Right renal pelvis (tissue), 4 donors: ENCODE measurements at regions not wholly inside any gene's neighbourhood (a gene's known extent, or its start where the extent isn't known, plus 50 kb on each side); places are given as distances from the start of the nearest gene placed in this dataset.
A peak's percentile ranks its signal among the peaks of the same experiment; 100 is the strongest.
"Not testable (repeated sequence)": the region's sequence is repeated elsewhere in the genome, so short reads cannot be mapped to it uniquely, and the experiment has no call there.

ENCODE experiments used
- DNase-seq, 4 donors: peaks; one replicate each; pipeline ENCODE4 v3.0.0-alpha.2; 2013; ENCODE audit warnings: low read depth in 4 of 4, low spot score in 3 of 4, missing footprints in 1 of 4

DNA sequence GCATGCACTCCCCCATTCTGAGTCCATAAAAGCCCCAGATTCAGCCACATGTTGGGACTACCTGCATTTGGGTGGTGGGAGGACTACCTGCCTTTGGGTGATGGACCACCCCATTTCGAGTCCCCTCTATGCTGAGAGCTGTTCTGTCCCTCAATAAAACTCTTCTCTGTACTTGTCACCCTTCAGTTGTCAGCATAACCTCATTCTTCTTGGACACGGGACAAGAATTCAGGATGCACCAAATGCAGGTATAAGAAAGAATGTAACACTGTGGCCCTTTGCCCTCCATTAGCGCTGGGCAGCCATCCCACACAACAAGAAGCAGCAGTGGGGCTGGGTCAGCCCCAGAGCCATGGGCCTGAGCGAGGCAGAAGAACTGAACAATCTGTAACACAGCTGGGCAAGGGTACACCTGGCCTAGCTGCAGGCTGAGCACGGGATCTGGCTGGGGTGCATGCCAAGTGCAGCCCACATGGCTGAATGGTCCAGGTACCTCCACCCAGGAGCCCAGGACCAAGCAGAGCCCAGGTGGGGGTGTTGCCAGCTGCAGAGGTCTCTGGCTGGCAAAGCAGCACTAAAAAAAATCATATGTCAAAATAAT is 1344.3 kb upstream of the LRRTM3 start:
- no peak for DNase-seq

DNA sequence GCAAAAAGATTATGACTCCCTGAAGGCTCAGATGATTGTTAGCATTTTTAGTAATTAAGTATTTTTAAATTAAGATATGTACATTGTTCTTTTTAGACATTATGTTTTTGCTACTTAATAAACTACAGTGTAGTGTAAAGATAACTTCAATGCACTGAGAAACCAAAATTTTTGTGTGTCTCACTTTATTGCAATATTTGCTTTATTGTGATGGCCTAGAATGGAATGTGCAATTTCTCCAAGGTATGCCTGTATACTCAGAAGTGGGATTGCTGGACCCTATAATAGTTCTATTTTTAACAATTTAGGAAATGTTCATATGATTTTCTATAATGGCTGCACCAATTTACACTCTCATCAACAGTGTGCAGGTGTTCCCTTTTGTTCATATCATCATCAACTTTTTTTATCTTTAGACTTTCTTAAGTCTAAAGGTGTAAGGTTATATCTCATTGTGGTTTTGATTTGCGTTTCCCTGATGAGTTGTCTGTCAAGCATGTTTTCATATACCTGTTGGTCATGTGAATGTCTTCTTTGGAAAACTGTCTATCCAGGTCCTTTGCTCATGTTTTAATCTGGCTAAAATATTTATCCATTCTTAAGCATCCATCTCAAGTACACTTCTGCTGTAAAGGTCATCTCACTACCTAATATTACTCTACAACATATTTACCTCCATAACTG is 1323.5 kb upstream of the LRRTM3 start:
- DNase-seq: no peak

DNA sequence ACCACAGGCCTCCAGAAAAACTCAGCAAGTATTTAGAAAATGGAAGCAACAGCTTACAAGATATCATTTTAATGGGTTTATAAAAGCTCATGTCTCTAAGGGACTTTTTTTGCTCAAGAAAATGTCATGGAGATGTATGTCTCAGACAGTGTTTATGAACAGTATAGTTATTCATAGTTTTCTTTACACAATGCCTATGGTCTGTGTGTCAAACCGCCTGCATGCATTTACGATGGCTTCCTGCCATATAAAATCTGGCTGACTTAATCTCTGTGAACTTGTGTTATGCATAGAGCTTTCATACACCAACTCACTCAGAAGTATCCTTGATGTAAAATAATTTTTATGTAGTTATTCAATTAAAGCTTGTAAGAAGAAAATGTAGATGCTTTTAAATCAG is 1314.2 kb upstream of the LRRTM3 start:
- DNase-seq: peak in 1 of 4 donors; percentile 15

DNA sequence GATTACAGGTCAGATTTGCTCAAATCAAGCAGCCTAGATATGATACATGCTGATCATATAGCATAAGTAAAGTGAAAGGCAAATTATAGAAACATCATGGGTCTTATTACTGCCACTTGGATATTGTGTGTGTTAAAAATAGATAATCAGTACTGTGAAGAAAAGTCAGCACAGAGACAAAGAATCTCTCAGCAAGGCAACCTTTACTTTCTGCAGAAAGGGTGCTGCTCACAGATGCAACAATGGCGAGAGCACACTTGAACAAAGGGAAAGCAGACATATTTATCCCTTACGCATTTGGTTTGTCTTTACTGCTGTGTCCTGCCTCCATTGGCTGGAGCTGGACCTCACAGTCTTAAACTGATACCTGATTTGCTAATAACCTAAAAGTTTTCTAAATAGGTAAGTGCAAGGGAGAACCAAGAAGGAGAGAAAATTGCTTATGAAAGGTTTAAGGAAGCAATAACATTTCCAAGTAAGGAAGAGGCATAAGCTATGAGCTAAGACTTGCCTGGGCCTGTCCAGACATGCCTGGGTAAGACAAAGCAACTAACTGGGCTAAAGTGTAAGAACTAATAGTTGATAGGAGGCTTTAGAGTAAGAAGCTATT is 1310.8 kb upstream of the LRRTM3 start:
- DNase-seq: no peak

DNA sequence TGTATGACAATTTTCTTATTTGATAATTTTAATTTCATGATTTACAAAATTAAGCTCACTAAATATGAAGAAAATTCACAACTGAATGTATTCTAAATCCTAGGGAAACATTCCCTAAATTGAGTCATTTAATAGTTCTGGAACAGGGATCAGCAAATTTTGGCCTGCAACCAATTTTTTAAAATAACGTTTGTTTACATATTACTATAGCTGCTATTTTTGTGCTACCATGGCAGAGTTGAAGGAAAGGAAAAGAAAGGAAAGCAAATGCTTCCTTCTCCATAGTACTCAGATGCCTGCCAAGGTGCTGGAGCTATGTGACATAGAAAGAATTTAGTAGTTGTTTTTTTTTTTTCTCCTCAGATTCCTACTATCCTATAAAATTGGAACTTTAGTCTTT is 1307.7 kb upstream of the LRRTM3 start:
- no peak for DNase-seq

DNA sequence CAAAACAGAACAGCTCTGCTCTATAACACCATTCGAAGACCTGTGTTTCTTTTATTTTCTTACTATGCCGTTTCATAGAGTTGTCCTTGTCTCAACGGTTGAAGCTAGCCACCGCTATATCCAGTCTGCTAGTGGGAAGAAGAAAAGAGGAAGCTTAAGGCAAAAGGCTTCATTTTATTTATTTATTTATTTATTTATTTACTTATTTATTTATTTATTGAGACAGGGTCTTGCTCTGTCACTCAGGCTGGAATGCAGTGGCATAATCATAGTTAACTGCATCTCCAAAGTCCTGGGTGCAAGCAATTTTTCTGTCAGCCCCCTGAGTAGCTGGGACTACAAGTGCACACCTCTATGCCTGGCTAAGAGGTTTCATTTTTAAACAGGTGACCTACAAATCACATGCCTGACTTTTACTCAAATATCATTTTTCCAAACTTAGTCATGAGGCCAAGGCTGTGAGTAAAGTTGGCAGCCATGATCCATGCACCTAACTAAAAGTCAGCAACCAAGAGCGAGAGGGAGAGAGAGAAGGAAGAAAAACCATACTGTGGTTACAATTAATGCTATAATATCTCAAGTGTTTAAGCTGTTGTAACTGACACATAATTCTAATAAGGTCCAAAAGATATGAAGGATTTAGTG is 1305.3 kb upstream of the LRRTM3 start:
- no peak for DNase-seq

DNA sequence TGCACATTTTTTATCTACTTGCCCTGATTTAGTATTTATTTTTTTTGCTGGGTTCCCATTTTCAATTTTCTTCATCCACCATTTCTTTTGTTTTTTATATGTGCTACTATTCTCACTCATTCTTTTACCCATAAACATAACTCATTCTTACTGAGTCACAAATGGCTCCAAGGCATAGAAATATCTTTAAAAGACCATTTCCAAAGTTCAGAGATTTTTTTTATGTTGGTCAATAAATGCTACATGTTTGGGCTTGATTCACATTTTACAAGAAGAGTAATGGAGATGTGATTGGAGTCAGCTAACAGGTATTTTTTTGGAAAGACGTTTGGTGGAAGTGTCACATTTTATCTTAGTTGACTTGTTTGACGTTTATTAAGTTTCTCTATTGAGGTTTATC is 1303.2 kb upstream of the LRRTM3 start:
- DNase-seq: no peak

DNA sequence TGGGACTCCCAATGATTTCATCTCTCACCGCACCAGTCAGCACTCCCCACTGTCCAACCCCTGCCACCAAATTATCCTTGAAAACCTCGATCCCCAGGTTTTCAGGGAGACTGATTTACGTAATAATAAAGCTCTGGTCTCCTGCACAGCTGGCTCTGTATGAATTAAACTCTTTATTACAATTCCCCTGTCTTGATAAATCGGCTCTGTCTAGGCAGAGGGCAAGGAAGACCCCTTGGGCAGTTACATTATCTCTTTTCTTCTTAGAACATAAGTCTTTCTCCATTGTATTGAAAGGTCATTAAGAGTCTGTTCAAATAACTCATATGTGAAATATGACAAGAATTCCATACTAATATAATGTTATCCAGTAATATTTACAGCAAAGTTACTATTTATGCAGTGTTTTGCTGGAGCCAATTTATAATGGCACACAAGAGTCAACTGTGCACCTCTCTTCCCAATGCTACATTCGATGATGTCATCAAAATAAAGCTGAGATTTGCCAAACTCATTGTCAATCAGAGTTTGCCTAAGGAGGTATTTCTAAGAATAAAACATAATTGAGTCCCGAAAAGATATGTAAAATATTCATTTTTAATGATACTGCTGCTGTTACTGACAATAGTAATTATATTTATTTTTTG is 1297.2 kb upstream of the LRRTM3 start:
- DNase-seq: no peak

DNA sequence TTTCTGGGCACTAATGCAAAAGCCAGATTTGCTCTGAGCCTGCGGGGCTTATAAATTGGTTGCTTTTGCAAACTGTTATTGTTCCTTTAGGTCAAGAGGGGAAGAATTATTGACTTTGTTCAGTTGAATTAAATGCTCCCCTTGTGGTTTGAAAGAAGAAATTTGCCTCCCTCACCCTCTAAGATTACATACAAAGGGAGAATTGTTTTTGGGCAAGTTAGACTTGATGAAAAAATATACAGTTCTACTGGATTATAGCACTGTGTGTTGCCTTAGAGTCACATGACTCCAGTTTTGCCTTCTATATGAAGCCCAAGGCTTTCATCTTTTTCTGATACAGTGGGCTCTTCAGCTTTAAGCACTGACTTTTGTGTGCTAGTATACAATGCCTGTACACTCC is 1265.8 kb upstream of the LRRTM3 start:
- DNase-seq: no peak

DNA sequence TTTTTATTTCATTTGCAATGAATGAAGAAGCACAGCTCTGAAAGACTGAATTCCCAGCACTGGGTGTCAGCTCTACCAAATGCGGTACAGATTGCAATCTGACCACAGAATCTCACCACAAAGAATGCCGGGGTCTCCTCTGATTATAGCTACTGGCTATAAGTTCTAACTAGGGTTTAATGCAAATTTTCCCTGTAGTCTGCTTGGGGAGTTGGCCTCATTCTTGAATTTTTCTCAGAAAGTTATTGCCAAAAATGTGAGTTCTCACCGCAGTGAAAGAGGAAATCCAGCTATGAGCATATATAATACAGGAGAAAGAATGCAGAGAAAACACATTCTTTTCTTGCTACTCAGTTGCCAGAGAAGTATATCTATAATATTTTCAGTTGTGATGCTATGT is 1255.7 kb upstream of the LRRTM3 start:
- DNase-seq: no peak

DNA sequence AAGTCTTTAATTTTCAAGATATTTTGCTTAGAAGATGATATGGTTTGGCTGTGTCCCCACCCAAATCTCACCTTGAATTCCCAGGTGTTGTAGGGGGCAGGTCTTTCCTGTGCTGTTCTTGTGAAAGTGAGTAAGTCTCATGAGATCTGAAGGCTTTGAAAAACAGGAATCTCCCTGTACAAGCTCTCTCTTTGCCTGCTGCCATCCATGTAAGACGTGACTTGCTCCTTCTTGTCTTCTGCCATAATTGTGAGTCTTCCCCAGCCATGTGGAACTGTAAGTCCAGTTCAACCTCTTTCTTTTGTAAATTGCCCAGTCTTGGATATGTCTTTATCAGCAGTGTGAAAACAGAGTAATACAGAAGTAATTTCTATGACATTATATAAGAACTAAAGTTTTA is 1255.2 kb upstream of the LRRTM3 start:
- not testable (repeated sequence) for DNase-seq

DNA sequence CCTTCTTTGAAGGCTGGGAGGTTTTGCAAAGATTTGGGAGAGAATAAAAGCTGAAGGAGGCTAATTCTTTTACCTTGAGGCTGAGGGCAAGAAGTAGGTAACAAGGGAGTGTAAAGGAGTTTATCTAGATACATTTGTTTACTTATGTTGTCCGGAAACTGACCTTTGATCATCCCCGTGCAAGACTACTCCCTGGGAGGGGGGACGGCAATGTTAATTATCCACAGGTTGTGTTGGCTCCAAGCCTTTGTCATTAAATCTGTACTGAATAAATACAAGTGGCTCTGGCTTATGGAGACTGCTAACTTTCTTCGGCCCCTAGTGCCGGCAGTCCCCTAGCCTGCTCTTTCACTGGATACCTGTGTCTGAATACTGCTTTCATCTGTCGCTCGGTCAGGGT is 1250.6 kb upstream of the LRRTM3 start:
- no peak for DNase-seq

DNA sequence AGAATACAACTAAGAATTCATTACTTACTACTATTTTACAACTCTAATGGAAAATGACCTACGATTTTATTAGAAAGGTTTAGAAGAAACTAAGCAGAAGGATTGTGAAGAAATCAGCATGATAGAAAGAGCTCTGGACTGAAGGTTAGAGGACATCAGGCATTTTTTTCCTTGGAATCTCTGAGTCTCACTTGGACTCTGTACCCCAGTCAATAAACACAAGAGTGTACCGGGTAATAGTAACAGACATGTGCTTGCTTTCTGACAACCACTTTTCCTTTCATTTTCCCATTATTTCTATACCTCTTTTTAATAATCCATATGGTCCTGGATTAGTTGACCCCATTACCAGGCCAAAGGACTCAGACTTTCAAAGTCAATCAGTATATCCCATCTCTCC is 1240.9 kb upstream of the LRRTM3 start:
- no peak for DNase-seq

DNA sequence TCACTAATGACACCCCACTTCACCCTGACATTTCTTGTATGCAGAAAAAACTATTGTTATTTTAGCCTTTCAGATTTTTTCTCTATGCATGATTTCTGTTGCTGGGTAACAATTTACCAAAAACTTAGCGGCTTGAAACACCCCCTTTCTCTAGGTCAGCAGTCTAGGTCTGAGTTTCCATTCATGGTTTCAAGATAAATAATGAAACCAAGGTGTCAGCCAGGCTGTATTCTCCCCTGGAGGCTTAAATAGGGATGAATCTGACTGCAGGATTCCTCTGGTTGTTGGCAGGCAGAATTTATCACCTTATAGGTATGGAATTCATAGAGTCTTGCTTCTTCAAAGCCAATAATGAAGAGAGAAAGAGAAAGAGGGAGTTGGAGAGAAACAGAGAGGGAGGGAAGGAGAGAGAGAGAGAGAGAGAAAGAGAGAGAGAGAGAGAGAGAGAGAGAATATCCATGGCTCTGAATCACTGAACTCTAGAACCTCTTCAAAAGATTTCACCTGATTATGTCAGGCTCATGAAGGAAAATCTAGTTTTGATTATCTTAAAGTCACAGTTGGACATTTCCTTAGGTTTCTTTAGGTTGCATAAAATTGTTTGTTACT is 1224.6 kb upstream of the LRRTM3 start:
- DNase-seq: no peak

DNA sequence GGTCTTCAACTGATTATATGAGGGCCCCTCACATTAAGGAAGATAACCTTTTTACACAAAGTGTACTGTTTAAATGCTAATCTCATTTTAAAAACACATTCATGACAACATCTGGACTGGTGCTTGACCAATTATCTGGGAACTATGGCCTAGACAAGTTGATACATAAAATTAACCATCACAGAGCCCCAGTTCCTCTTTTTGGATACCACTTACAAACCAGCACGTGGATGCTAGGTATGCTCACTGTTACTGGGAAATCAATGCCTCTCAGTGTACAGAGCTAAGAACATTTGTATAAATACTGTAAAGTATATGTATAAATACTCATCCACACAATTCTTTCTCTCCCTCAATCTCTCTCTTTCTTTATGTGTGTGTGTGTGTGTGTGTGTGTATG is 1217.8 kb upstream of the LRRTM3 start:
- no peak for DNase-seq

DNA sequence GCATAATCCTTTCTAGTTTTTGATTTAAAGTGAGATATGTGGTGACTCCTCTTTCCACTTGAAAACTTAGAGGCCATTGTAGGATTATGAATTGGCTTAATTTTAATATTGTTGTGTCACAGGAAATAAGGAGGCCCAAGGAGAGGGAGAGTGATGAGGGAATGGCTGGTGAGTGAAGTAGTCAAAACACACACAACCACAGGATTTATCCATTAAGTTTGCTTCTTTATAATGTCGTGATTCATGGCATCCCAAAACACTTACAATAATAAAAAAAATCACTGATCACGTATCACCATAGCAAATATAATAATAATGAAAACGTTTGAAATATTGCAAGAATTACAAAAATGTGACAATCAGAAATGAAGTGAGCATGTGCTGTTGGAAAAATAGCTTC is 1215.5 kb upstream of the LRRTM3 start:
- no peak for DNase-seq

DNA sequence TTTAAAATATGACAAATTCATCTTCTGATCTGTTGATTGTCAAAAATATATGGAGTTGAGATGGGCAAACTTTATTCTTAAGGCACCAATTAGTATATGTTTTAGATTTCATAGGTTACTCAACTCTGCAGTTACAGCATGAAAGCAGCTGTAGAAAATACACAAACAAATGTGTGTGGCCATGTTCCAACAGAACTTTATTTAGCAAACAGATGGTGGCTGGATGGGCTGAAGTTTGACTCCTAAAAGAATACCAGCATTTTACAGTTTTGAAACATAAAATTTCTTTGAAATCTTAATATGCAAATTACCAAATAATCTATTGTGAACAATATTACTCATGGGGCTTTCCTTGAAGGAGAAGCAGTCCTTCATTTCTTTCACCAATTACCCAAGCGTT is 1206.0 kb upstream of the LRRTM3 start:
- DNase-seq: no peak

DNA sequence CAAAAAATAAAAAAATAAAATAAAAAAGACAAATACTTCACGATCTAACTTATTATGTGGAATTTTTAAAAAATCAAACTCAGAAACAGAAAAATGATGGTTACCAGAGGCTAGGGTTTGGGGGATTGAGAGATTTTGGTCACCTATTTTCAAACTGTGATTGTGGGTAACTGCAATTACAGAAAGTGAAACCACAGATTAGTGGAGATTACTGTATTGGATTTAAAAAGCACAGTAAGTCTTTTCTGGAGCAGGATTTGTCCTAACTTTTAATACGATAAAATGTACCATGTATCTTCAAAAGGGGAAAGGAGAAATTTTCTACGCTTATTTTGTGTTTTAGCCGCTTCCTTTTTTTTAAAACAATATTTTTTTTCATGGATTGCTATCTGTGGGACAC is 1204.9 kb upstream of the LRRTM3 start:
- no peak for DNase-seq

DNA sequence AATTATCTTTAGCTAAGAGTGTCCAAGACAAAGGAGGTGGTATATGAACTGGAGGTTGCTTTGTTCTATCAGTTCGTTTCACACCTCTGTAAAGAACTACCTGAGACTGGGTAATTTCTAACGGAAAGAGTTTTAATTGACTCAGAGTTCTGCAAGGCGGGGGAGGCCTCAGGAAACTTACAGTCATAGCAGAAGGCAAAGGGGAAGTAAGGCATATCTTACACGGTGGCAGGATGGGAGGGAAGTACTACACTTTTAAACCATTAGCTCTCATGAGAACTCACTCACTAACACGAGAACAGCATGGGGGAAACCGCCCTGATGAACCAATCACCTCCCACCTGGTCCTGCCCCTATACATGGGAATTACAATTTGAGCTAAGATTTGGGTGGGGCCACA is 1202.3 kb upstream of the LRRTM3 start:
- DNase-seq: no peak

DNA sequence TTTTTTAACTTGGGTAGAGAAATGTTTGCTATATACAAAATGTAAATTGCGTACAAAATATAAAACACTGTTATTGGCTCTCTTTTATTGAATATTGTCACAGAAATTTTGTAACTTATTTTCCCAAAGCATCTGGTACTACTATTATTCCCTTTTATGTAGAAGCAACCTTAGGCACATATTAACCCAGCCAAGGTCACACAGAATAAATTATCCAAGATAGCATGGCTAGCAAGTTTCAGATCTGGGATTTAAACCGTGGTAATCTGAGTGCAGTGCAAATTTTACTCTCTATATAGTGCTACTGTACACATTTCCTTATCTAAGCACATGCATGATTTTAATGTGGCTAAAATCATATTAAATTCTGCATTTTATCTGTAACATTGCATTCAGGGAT is 1190.5 kb upstream of the LRRTM3 start:
- DNase-seq: no peak

DNA sequence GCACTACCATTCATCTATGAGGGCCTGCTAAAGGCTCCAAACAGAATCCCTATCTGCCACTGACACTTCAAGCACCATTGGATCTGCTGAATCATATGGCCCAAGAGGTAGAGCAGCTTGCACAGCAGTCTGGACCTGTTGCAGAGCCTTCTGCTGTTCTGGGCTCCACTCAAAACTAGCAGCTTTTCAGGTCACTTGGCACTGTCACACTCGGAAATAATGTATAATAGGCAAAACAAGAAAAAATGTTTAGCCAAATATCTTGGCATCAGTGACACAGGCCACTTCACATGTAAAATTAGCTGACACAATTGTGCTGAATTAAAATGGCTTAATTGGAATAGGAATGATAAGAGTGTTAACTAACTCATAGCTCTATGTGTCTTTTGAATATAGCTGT is 1182.9 kb upstream of the LRRTM3 start:
- DNase-seq: no peak
